Ammon's horn (tissue), 1 donor: ENCODE measurements at regions not wholly inside any gene's neighbourhood (a gene's known extent, or its start where the extent isn't known, plus 50 kb on each side); places are given as distances from the start of the nearest gene placed in this dataset.
A peak's percentile ranks its signal among the peaks of the same experiment; 100 is the strongest.

ENCODE experiments used
- DNase-seq: peaks from one replicate; pipeline ENCODE4 v3.0.0-alpha.2; 2016; ENCODE audit warnings: low spot score

DNA sequence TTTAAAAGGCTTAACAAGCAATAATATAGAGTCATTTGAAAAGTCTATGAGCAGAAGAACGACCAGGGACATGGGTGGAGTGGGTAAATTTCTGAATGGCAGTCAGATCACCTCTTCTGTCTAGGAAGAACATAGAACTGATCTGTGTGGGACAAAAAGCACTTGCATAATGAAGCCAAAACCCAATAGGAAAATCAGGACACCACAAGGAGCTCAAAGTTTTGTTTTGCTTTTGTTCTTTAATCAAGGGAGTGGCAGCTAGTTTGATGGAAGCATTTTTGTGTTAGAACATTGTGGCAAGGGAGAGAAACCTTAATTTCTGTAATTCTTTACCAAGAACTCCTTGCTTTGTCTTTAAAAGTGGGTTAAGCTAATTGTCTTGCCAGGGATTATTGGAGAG, 240.2 kb upstream of the TANK start:
- DNase-seq, result no peak

DNA sequence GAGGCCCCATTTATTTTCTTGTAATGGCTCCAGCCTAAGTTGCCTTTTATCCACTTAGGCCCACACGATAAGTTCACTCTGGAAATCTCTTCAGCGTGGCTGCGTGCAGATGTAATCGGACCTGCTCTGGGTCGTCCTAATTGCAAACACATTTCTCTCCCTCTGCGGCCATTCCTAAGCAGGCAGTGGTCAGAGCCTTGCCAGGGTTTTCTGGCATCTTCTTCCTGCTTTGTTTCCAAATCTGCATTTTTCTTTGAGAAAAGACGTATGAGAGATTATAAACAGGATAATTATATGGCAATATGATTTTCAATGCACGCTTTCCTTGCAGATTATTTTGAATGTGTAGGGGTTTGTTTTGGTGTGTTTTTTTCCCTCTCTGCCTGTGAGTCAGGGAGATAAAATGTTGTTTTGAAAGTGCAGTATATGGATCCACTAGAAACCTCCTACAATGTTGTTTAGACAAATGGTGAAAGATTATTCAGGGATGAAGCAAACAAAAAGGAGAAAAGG, 239.4 kb upstream of the TANK start:
- no peak for DNase-seq

DNA sequence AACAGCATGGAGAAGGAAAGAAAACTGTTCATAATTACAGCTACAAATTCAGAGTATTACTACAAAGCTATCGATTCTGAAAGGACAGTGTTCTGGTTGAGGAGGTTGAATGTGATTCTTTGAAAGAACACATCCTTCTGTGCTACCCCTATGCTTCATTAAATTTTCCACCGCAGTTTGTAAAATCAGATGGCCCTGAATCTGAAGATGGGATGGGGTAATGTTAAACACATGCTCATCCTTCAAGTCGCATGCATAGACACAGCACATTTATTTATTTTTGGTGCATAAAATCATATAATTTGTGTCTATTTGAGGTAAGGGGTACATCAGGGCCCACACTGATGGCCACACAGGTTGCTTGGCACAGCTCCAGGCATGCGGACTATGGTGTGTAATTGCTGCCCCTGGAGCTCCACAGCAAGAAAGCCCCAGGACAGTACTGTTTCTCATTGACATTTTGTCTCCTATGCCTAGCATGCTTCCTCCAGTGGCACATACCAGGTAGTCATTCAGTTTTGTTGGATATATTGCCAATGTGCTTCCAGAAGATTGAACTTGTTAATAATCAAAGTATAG, 238.8 kb upstream of the TANK start:
- no peak for DNase-seq

DNA sequence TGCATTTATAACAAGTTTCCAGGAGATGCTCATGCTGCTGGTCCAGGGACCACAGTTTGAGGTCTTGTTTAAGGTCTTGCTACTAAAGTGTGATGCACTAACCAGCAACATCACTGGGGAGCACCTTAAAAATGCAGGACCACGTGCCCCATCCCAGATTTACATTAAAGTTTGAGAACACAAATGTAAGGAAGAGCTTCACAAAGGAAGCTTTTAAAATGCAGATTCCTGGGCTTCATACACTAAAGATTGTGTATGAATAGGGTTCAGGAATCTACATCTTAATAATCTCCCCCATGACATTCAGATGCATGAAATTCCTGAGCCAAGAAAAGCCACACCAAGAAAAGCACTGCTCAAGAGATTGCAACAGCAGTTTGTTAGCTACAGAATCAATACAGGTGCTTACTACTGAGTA, 235.3 kb upstream of the TANK start:
- DNase-seq, result no peak

DNA sequence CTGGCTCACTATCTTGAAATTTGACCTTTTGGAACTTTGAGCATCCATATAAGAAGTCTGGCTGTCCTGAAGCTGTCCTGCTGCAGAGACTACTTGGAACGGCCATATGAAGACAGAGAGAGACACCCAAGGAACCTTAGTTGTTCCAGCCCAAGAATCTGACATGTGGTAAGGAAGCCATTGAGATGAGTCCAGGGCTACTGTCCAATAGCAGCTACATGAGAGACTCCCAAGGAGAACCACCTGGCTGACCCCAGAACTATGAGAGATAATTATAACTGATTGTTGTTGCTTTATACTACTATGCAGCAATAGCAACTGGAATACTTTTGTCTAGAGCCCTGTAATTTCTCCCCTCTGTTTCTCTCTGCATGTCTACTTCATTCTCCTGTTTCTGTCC, 234.3 kb upstream of the TANK start:
- DNase-seq, result no peak

DNA sequence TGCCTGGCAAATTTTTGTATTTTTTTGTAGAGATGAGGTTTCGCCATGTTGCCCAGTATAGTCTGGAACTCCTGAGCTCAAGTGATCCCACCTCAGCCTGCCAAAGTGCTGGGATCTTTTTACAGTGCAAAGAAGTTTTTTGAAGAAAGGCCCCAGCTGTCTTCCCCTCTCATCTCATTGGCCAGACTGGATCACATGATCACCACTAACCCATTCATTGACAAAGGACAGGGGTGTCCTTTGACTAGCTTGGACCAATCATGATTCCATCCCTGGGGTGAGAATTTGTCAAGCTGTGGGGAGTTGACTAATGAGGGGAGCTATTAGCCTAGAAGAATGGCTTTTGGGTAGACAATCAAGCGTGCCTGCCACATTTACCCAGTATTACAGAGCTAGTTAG, 232.9 kb upstream of the TANK start:
- DNase-seq, result no peak

DNA sequence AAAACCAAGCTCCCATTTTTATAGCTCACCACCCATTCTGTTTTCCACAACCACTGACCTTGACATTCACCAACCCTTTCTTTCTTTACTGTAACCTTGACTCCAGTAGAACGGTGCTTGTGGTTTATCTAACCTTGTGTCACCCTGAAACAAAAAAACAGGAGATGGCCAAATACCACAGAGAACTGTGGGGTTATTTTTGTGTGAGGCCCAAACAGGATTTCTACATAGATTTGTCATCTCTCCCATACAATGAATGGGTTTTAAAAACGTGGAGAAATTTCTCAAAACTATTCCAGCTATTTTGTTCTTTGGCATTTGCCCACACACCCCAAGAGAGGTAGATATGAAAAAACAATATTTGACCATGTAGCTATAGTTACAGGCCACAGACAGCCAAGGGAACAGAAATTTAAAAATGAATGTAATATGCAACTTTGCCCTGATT, 231.3 kb upstream of the TANK start:
- no peak for DNase-seq

DNA sequence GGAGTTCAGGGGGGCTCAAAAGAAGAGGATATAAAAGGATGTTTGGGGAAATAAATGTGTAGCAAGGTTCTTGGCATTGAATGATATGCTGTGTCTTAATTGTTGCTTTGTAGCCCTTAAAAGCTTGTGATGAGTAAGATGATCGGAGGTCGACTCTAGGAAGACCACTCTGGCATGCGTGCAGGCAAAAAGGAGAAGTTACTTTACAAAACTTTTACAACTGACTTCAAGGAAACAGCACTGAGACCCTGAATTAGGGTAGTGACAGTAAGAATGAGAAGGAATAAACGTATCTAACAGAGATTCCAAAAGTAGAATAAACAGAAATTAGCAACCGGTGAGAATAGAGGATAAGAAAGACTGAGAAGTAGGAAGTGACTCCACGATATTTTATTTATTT, 228.7 kb upstream of the TANK start:
- DNase-seq, result no peak

DNA sequence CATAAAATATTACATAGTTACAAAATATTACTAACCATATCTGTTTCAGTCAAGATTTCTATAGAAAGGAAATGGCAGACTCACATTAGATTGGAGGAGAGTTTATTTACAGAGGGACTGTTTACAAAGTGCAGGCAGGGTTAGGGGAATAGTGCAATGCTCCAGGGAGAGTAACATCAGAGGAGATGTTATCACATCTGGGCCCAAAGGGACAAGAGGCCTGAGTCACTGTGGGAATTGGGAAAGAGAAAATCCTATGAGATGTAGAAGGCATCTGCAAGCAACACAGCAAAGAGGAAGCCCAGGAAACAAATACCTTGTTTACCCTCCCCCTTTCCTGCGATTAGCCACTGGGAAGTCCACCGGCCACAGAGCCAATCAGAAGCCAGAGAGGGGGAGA, 227.3 kb upstream of the TANK start:
- DNase-seq, result no peak

DNA sequence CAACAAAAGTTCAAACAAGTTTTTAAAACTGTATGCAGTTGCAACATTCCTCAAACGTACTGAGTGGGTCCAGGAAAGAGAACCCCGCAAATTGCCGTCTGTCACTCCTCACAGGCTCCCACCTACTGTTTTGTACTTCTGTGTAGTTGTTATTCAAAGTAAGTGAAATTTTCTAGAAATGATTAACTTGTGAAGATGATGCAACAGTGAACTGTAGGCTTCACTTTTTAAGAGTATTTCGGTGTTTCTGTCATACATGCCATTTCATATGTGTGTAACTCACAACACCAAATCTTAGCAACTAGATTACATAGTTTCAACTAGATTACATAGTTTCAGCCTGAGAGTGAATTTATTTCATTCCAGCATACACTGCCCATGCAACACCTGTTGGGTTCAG, 226.0 kb upstream of the TANK start:
- DNase-seq, result no peak

DNA sequence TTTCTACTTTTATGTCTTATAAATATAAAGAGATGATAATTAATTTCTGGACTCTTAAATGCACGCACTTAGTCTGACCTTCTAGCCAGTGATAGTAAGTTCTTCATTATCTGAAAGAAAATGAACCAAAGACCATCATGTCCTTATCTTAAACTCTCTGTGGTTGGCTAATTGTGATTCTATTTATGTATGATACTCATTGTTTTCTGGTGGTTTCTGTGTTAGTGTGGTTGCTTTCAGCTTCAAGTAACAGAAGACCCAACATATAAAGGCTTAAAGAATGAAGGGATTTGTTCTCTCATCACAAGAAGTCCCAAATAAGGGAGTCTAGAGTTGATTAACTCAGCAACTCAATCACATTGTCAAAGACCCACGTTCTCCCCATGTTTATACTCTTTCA, 225.2 kb upstream of the TANK start:
- DNase-seq, result no peak

DNA sequence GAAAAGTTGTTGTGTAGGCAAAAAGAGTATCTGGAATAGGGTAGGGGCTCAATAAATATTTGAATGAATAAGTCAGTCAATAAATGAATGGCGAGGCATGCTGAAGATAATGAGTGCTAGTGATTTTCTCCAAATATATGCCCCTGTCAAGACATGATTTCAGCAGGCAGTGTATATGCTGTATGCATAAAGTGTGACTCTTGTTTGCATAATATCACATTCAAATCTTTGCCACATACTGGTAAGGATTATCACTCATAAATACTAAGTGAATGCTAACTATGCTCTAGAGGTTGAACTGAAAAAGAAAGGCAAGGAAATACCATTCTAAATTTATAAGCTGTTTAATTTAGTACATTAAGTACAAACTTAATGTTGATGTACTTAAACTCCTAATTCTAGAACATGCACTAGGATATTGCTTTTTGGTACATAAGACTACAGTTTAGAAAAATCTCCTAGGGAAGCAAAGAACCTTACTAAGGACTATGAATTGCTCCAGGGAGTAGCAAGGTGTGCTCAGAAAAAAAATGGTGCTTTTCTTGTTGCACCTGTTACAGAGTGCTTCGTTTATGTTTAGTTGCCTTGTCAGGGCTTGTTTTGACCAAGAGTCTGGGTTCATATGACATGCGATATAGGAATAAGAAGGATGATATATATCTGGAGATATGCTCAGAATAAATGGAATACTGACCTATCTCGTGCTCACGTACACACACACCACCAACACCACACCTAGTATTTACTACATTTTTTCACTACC, 224.0 kb upstream of the TANK start:
- no peak for DNase-seq

DNA sequence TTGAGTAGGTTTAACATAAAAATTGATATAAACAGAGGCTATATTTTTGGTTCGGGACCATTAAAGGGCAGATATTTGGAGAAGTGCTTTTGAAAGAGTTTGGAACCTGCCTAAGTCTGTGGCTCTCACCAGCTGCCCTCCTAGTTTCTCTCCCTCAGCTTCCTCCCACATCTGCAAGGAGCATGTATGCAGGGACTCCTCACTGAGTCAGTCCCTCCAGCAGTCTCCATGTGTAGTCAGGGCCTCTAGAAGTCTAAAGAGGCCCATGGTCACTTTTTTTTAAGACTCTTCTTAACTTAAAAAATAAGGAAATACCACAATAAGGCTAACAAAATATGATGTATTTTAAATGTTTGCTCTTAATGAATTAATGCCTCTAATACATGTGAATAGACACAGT, 220.0 kb upstream of the TANK start:
- DNase-seq, result no peak

DNA sequence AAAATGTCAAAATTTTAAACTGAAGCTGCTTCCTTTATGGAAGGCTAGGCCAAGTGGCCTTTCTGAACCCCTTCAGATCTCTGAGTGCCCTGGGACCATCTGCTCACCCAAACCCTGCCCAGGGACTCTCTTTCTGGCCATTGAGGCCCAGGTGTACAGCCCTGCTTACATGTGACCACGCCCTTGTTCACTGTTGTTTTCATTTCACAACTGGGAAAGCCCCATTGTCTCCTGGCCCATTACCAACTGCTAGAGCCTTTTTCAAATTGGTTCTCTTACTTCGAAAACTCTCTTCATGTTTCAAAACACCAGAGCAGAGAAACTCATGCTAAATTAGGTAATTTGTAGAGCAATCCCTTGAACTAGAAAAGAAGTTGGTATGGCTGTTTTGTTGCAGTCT, 219.5 kb upstream of the TANK start:
- DNase-seq, result no peak

DNA sequence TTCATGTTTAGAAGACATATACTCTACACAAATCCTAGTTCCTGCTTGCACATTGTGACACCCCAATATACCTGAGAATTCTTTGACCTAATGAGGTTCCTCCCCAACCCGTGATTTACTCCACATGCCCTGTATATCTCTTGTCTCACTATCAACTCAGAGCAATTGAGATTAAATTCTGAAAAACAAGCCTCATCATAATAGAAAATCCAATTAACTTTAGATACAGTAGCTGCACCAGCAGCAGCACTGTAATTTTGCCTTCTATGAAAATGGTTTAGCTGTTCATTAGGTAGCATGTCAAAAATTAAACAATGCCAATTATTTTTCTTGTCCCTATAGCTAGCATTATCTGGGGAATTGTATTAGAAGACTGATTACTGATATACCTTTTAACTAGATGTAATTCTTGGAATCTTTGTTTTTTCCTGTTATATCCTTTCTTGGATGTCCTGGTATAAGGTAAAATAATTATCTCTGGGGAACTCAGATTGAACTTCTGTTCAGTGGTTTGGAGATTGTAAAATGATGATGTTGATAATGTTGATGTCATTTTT, 218.9 kb upstream of the TANK start:
- no peak for DNase-seq

DNA sequence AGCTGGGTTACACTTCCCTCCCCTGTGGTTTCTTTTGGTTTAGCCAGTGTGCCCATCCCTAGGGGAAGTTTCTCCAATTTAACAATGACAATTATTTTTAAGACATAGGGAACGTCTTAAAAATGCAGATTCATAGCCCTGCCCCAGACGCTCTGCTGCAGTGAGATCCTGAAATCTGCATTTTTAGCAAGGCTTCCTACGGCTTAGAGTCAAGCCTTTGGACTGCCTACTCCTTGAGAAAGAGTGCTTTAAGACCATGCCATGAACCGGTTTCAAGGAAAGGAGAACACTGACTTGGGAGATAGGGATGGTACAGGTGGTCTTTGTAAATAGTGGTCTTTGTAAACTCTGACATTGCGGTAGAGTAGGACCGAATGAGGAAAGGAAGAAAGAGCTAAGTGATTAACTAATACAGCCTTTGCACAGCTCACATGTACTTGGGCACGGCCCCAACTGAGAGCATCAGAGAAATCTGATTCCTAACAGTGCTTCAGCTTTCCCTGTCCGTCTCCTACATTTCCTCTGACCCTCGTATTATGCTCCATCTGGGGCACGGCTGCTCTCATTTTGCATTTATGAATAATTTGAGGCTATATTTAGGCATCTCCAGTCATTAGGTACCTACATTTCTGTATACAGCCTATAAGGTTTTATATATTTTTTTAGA, 217.6 kb upstream of the TANK start:
- DNase-seq, result no peak

DNA sequence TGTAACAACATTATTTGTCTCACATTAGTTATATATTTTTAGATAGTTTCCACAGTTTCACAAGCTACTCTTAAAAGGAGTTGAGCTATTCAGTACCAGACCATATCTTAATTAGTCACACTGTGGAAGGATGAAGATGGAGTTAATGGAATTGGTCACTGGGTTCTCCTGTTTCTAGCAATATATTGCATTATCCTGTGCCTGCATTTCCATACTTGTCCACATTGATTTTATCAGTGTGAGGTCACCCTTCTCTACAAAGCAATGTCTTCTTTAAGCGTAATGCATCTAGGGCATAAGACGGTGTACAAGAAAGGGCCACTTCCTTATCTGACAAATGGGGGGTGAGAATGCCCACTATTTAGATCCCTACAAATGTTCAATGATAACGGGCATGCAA, 216.8 kb upstream of the TANK start:
- no peak for DNase-seq

DNA sequence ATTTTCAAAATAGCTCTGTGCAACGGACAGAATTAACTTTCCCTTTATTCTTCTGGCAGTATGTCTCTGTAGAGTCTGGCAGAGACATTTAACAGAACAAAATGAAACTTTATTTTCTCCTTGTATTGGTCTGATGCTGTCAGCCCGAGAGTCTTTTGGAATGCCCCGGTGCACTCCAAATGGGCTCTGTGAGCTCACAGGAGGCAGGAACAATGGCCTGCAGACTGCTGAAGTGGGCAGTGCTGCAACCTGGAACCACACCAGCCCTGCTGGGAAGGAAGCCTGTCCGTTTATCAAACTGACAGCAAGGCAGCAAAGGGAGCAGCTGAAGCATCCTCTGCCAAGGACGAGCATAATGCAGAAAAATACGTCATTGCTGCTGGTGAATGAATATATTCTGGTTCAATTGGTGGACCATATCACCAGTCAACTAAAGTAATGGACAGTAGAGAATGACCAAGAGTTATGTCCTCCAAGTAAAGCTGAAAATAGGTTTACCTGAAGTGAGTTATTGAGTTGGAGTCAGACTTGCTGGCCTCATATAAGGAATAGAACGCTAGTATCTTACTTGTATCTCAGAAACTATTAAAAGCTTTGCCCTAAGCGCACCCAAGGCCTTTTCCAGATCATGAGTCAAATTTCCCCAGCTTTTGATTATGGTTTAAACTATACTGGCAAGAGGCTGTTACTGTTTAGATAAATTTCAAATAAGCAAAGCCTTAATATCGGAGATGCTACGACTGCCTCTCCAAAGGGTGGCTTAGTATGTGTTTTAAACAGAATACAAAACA, 207.6 kb upstream of the TANK start:
- peak; percentile 7 for DNase-seq

DNA sequence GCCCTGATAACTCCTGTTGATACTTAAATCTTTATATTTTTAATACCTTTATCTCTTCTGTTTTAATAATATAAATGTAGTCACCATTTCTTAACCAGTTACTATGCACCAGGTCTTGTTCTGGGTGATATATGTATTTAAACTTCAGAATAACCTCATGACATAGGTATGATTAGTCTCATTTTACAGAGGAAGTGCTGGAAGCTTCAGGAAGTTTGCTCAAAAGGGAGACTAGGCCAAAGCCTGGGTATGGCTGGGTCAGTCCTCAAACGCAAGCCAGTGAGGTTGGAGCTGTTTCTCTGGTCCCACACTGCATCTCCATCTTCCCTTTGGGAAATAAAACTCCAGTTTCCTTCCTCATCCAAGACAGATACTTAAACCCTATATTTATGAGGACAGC, 204.7 kb upstream of the TANK start:
- DNase-seq, result no peak

DNA sequence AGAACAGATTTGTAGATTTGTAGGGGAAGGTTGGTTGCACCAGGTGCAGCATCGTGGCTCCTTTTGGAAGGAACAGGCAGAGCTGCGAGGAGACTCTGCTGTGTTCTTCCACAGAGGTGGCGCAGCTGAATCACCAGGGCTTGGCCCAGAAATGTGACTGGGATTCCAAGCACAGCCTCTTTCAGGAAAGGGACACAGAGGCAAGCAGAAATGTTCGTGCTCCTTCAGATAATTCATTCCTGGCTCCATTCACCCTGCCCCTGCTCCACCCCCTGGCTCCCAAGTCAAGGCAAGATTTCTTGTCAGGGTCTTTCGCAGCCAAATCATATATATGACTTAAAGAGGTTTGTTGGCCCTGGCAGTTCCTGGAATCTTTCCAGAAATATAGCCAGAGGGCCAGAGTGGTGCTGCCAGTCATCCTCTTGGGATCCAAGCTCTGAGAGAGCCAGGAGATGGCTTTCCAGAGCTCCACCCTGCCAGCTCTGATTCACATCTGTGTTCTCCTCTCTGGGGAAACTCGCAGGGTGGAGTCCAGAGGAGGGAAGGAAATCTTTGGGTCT, 203.9 kb upstream of the TANK start:
- DNase-seq, result no peak

DNA sequence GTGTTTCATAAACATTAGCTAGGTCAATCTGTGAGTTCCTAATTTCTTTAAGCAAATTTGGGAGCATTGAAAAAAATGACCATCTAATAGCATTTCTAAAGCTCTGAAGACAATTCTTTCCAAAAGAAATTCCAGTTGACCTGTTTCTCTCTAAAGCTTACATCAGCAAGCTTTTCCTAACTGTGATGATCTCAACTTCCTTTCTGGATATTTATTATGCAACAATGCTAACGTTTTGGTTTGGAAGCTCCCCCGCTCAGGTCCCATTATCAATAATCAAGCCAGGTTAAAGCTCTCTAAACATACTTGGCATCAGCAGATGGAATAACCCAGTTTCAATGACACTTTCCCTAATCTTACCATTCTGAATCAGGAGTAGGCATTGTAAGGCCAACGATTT, 196.3 kb upstream of the TANK start:
- no peak for DNase-seq

DNA sequence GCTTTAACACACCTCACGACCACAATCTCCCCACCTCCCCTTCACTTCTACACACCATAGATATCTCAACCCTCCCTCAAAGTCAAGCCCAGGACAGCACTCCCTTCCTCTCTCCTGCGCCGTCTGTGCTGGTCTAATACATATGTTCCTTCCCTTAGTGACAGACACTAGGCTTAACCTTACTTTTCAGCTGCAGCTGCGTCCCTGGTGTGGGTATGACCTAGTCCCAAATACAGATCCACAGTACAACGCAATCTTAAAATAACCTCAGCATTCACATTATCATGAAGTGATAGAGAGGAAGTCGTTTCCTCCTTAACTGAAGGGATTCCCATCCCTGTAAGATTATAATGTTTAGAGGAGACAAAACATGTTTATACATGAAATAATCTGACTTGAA, 192.7 kb upstream of the TANK start:
- DNase-seq, result no peak
